NCI-H2196 (cell line): ENCODE measurements at regions not wholly inside any gene's neighbourhood (a gene's known extent, or its start where the extent isn't known, plus 50 kb on each side); places are given as distances from the start of the nearest gene placed in this dataset.

Source experiments
- DNase-seq: peaks from one replicate; lab custom pipeline; 2025; ENCODE audit not compliant: unreplicated experiment; lab: John Stamatoyannopoulos, UW

DNA sequence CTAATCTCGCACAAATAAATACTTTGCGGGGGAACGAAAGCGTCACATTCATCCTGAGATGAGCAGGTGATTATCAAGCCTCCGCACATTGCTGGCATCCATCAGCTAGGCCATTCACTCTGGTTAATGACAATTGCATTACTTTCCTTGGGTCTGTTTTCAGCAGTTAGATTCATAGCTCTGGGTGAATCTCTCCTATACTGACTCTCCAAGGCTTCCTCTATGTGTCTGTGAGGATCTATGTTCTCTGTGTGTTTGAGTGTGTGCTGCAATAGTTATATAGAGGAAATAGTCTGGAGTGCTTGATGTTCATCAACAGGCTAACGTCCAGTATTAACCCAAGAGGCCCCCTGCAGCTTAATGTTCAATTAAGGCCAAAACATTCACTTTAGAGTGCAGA lies 133.0 kb upstream of the CTTNBP2NL start:
- DNase-seq, result no peak

DNA sequence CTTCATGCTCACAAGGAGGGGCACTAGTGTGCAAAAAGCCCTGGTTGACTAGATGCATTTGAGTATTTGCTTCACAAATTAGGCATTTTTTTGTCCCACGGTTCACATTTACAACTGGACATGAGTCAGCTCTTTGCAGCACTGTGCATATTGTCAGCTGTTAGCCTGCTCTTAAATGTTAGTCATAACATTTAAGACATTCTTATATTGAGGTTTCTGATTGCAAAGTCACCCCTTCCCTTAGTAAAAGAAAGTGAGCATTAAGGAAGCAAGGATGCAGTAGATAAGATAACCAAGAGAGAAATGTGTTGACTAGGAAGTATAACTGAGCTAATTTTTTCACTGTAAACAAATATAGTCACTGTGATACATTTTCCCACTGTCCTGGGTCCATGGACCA lies 132.6 kb upstream of the CTTNBP2NL start:
- DNase-seq, result no peak

DNA sequence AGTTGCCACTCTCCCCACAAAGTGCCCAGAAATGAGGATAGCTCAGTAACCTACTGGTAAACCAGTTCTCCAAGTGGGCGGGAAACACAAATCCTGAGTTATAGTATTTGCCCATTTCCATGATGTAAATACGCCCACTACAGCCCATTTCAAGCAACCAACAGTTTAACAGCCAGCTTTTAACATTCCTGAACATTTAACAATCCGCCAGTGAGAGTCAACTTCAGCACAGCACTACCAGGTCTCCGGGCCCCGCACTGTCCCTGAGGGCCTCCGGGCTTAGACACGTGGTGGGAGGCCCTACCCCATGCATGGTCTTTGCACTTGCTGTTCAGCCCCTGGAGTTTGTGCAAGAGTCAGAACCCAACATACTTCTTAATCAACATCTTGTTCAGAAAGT lies 132.0 kb upstream of the CTTNBP2NL start:
- no peak for DNase-seq

DNA sequence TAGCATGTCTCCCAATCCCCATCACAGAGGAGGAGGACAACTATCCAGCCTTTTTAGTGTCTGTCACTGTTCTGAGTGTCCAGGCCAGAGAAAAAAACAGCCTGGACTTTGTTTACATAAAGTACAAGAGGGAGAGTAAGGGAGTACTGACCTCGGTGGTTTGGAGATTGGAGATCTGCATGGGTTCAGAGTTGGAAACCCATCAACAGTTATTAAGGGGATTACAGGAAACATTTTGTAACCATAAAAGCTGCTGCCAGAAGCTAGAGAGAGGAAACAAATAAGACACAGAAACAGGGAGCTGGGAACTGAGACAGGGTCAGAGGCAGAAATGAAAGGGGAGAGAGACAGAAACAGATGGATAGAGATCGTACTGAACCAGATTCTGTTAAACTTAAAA lies 131.5 kb upstream of the CTTNBP2NL start:
- DNase-seq, result no peak

GRCh38 chr1:112265931-112266330 lies 130.1 kb upstream of the CTTNBP2NL start:
- no peak for DNase-seq

- DNase-seq, result no peak
Observed at GRCh38 chr1:112267206-112267605, 128.8 kb upstream of the CTTNBP2NL start.

GRCh38 chr1:112267929-112268328 lies 128.1 kb upstream of the CTTNBP2NL start:
- no peak for DNase-seq

DNA sequence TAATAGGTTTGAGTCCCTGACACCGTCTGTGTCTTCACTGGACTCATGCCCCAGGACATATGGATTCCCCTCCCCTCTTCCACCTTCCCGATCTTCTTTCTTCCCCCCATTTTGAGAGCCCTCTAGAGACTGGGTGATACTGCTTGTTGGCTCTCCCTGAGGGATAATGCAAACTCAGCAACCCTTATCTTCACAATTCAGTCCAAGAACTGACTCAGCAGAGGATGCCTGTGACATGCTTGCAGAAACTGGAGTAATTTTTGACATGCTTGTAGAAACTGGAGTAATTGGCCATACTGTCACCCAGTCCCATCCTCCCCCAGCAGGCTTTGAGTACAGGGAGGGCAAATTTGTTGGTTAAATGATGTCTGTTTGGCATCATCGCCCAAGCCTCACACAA lies 127.6 kb upstream of the CTTNBP2NL start:
- DNase-seq, result no peak

DNA sequence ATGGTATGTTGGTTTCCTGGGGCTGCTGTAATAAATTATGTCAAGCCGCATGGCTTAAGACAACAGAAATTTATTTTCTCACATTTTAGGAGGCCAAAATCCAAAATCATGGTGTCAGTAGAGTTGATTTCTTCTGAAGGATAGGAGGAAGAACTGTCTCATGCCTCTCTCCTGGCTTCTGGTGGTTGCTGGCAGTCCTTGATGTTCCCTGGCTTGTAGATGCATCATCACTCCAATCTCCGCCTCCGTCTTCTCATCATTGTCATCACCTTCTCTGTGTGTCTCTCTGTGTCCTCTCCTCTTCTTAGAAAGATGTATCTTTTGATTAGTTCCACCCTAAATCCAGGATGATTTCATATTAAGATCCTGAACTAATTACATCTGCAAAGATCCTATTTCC lies 124.7 kb upstream of the CTTNBP2NL start:
- no peak for DNase-seq

DNA sequence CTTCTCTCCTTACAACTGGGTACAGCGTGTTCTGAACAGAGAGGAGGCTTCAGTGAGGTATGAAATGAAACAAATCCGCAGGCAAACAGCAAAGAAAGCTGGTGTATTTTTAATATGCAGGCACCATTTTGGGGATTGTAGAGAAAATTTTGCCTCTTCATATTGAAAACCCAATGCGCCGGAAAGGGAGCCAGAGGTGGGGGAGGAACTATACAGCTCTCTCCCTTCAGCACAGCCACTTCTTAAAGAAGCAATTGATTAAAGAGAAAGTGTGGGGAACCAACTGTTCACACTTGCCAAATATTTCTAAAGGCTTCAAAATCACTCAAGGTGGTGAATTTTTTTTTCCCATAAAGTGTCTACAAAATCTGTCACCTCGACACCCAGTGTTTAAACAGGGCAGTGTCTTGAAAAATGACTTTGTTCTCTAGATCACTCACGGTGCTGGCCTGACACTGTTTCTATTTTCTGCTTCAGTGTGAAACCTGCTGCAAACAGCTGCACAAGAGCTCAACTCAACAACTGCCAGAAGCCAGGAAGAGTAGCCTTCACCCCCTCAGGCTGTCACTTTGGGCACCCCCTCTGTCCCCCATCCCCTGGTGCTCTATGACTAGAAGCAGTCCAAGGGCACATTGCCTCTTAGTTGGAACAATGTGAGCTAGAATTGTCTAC lies 123.8 kb upstream of the CTTNBP2NL start:
- no peak for DNase-seq

DNA sequence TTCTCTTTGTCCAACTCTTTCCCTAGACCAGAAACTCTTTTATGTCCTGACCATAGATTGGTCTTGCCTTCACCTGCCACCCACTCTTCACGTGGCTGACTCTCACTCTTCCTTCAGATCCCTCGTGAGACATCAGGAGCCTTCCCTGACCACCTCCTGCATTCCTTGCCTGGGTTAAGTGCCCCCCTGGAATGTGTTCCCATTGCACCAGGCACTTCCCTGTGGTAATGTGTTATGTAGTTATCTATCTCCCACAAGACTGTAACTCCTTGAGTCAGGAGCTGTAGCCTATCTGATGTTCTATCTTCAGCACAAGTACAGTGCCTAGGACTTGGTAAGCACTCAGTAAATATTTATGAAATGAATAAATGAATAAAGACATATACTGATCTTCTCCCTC lies 111.2 kb upstream of the CTTNBP2NL start:
- no peak for DNase-seq

DNA sequence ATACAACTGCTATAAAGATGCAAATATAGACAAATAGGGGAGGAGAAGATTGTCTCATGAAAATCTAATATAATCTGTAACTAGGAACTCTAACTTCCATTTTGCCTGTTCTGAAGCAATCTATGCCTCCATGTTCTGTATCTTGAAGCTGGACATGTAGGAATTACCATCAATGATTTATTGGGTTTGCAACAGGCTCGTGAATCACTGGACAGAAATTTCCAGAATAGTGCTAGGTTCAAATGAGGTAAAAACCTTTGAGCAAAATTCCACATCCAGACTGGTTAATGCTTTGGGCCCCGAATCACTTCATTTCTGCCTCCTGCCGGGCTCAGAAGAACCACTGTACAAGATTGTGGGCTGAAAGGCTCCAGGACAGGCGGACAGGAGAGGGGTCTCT lies 110.7 kb upstream of the CTTNBP2NL start:
- no peak for DNase-seq

- no peak for DNase-seq
Observed at GRCh38 chr1:112285746-112286145, 110.3 kb upstream of the CTTNBP2NL start.

- no peak for DNase-seq
Observed at GRCh38 chr1:112296908-112297307, 99.1 kb upstream of the CTTNBP2NL start.

GRCh38 chr1:112297536-112297935 lies 98.5 kb upstream of the CTTNBP2NL start:
- DNase-seq, result no peak

DNA sequence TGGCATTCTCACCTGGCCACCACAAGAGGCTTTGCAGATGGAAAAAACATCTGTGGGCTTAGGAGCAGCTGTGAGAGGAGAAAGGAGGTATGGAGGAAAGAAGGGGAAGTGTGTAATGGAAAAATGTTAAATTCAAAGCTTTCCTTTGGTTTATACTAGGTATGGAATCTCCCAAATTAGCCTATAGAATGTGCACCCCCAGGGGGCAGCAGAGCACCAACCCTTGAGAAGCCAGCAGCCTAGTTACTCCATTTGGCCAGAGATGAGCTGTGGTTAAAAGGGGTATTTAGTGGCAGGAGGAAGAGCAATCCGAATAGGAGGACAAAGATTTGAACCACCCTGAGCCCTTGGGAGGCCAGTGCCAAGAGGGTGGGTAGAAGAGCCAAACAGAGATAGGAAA lies 97.5 kb upstream of the CTTNBP2NL start:
- DNase-seq, result no peak

DNA sequence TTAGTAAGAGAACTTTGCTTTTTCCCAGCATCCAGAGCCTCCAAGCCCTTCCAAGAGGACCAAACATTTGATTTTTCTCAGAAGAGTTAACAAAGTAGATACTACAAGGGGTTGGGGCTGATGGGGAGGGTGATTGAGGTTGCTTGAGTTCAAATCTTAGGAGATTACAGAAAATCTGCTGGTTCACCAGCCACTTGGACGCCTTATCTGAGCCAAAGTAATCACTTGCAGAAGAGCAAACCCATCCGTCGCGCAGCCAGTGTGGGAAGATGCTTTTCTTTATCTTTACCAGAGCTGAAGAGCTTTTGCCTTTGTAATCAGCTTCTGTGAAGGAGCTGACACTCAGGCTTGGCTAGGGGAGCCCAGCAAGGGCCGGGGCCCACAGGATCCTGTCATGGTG lies 91.9 kb upstream of the CTTNBP2NL start:
- no peak for DNase-seq

- DNase-seq, result no peak
Observed at GRCh38 chr1:112304612-112305011, 91.4 kb upstream of the CTTNBP2NL start.

DNA sequence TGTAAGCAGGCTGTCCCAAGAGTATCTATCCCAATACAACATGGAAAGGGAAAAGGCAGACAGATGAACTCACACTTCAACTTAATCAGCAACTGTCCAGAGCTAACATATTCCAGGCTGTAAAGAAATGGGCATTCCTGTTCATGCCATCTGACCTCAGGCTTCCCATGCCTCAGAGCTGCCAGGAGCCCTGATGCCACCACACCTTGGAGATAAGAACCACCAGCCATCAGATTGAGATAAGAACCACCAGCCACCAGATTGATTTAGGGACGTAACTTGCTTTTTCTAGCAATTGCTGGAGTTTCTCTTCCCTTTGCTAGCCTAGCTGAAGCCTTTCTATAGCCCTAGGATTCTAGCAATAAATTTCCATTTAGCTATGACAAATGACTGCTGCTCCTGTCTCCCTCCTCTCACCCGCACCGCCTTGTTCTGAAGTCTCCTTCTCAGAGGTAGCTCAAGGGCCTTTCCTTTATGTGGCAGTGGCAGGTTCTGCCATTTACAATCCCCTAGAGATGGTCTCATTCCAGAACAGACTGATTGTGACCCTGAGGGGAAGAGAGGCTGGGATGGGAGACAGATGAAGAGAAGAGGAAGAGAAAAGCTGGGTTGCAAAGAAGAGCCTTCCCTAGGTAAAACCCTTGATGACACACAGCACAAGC lies 88.0 kb upstream of the CTTNBP2NL start:
- no peak for DNase-seq

GRCh38 chr1:112308716-112309115 lies 87.3 kb upstream of the CTTNBP2NL start:
- DNase-seq, result no peak

GRCh38 chr1:112309499-112309898 lies 86.5 kb upstream of the CTTNBP2NL start:
- DNase-seq, result no peak

GRCh38 chr1:112312315-112312714 lies 83.7 kb upstream of the CTTNBP2NL start:
- no peak for DNase-seq

DNA sequence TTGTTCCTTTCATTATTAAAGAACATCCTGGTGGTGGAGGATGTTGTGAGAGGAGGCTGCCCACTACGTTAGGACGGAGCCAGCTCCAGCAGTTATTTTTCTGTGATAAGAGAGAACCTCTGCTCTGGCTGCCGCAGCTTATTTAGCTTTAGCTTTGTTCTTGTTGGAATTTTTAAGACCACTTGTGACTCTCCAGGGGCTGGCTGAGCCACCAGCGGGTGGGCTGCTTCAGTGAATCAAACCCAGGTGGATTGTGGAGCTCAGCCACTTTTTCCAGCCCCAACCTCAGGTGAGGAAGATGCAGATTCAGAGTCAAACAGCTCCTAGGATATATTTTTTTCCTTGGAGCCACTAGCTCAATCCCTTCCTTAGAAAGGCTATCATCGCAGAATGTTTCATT lies 83.1 kb upstream of the CTTNBP2NL start:
- no peak for DNase-seq
